MM.1S (cell line): ENCODE measurements at regions not wholly inside any gene's neighbourhood (a gene's known extent, or its start where the extent isn't known, plus 50 kb on each side); places are given as distances from the start of the nearest gene placed in this dataset.

Source experiments
- CTCF ChIP-seq: fragments of 300-600 bp; sonication (generic); IDR thresholded peaks from 2 replicates; pipeline ENCODE4 v1.5.1; 2016; ENCODE audit warnings: antibody characterized with exemption, low read length, mixed read lengths
- EZH2 ChIP-seq: fragments of 300-600 bp; sonication (generic); optimal IDR thresholded peaks from 2 replicates; pipeline ENCODE3; 2017; ENCODE audit warnings: low read depth, mild to moderate bottlenecking, antibody characterized with exemption, low read length, mixed read lengths
- EZH2phosphoT487 ChIP-seq: fragments of 300-600 bp; sonication (generic); IDR thresholded peaks from 2 replicates; pipeline ENCODE4 v1.6.1; 2018; ENCODE audit warnings: antibody characterized with exemption, low read length

GRCh38 chr1:14521622-14522021 is 76.9 kb upstream of the KAZN start:
- TF ChIP-seq CTCF (no peak), EZH2 (no peak), EZH2phosphoT487 (no peak)
